GM06990 (cell line): ENCODE measurements at regions not wholly inside any gene's neighbourhood (a gene's known extent, or its start where the extent isn't known, plus 50 kb on each side); places are given as distances from the start of the nearest gene placed in this dataset.

Experiments
- DNase-seq: peaks from one replicate; pipeline ENCODE4 v3.0.0-alpha.2; 2011; ENCODE audit not compliant: insufficient read length; ENCODE audit errors: extremely low read depth
- H3K27me3 ChIP-seq: replicated peaks from 2 replicates; pipeline ENCODE4 v1.6.0; 2011; ENCODE audit warnings: low read length; ENCODE audit not compliant: control insufficient read depth, insufficient read depth
- H3K36me3 ChIP-seq: 2 replicates; pipeline ENCODE4 v1.5.1; 2011; ENCODE audit warnings: low read length; ENCODE audit not compliant: control insufficient read depth, insufficient read depth
- H3K4me3 ChIP-seq: replicated peaks from 2 replicates; pipeline ENCODE4 v1.5.1; 2011; ENCODE audit warnings: low read depth, mild to moderate bottlenecking, control low read depth, low read length
- TF ChIP-seq, protein P1 (sequence below): IDR thresholded peaks from 2 replicates; pipeline ENCODE4 v1.5.1; 2011; ENCODE audit warnings: low read length, control low read depth, mild to moderate bottlenecking, inconsistent platforms; ENCODE audit not compliant: insufficient read depth, poor library complexity, severe bottlenecking

DNA sequence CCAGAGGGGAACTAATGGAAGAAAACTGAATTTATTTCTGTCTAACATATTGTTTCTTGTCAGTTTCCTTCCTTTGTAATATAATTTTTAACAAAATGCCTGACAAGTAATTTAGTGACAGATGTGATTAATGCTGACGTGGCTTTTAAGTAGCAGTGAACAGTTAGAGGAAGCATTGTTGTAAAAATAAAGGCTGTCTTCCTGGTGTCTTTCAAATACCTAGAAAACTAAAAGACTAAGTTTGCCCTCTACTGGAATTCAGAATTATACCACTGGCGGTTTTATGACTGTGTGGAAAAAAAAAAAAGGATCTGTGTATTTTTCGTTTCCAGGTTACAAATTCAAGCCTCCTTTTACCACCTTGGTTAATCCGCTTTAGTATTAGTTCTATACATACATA lies 217.1 kb upstream of the DPP6 start:
- no peak for DNase-seq

DNA sequence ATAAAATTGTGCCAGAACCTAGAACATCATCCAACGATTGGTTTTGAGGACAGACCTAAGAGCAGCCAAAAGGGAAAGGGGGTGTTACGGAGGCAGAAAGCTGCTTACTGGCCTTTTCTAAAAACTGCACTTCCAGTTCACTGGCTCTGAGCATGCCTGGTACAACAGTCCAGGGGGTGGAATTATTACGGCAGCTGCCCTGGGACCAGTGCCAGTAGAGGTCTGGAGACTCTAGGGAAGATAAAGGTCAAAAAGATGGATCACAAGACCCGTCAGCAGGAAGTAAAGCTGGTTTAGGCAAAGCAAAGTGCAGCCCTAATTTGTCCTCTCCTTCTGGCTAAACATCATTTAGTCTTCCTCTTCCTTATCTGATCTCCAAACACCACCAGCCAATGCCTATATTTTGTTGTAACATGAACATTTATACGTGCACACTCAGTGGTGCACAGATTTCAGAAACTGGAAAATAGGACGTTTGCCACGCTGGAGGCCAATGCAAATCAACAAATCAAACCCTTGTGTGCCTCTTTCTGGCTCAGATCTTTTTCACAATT lies 216.4 kb upstream of the DPP6 start:
- no peaks in the 10 kb centered on the region for H3K27me3 ChIP-seq
- TF ChIP-seq, protein P1, sequence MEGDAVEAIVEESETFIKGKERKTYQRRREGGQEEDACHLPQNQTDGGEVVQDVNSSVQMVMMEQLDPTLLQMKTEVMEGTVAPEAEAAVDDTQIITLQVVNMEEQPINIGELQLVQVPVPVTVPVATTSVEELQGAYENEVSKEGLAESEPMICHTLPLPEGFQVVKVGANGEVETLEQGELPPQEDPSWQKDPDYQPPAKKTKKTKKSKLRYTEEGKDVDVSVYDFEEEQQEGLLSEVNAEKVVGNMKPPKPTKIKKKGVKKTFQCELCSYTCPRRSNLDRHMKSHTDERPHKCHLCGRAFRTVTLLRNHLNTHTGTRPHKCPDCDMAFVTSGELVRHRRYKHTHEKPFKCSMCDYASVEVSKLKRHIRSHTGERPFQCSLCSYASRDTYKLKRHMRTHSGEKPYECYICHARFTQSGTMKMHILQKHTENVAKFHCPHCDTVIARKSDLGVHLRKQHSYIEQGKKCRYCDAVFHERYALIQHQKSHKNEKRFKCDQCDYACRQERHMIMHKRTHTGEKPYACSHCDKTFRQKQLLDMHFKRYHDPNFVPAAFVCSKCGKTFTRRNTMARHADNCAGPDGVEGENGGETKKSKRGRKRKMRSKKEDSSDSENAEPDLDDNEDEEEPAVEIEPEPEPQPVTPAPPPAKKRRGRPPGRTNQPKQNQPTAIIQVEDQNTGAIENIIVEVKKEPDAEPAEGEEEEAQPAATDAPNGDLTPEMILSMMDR, result no peak
- no peak for DNase-seq

More for the DNA sequence above, 217.1 kb upstream of the DPP6 start:
- Histone ChIP-seq H3K4me3 (no peak overlapping the region), H3K27me3 (no peaks in the 10 kb centered on the region), H3K36me3 (no peaks in the 10 kb centered on the region)
- TF ChIP-seq, protein P1, result no peak

DNA sequence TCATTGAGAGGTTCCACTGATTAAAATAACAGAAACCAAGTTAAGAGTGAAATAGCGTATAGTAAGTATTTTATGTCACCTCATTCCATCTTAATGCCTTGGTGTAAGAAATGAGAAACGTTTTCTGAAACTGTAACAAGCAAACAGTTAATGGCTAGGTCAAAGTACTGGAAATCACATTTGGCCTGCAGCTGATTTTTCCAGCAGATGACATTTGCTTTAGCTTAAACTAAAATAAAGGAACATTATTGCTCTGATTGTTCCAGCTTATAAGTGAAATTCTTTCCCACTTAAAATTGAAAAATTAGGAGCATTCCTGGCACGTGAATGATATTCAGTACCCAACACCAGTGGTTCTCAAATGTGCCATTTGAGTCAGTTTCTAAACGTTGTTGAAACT lies 213.6 kb upstream of the DPP6 start:
- Histone ChIP-seq H3K36me3 (no peaks in the 10 kb centered on the region), H3K27me3 (no peaks in the 10 kb centered on the region), H3K4me3 (no peak overlapping the region)
- TF ChIP-seq, protein P1, result no peak
- DNase-seq, result no peak

More for the DNA sequence above, 216.4 kb upstream of the DPP6 start:
- Histone ChIP-seq H3K4me3 (no peak overlapping the region), H3K36me3 (no peaks in the 10 kb centered on the region)

DNA sequence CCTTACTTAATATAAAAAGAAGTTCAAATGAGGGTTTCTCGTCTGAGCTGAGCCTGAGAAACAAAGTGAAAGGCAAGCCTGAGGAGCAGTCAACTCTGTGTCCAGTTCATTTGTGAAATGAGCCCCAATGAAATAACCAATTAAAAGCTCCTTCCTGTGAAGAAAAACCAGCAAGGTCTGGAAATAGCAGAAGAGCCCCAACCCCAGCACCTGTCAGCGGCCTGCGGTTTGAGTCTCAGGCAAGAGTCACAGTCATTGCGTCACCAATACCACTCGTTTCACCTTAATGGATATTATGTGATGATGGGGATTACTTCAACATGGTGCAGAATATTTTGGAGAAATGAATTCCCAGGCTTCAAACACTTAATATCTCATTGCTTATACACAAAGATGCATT lies 211.3 kb upstream of the DPP6 start:
- DNase-seq, result no peak

DNA sequence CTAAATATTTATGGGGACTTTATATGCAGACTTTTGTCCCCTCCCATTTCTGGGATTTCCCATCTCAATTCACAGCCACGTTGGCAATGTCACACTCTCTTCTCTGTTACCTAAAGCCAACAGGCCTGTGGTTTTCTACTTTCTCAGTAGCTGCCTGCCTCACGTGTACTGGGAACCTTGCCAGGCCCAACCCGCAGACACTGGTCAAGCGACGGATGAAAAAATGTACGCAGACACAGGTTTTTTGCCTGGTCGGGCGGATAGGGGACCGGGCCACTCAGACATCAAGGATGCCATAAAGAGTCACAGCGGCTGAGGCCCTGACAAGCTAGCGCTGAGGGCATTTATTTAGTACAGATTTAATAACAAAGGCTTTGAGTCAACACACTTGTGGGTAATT lies 204.4 kb upstream of the DPP6 start:
- no peak for DNase-seq
- Histone ChIP-seq H3K27me3 (no peaks in the 10 kb centered on the region), H3K36me3 (no peaks in the 10 kb centered on the region), H3K4me3 (no peak overlapping the region)
- TF ChIP-seq, protein P1, result no peak

More for the DNA sequence above, 211.3 kb upstream of the DPP6 start:
- no peaks in the 10 kb centered on the region for H3K36me3 ChIP-seq
- H3K27me3 ChIP-seq, result no peaks in the 10 kb centered on the region
- H3K4me3 ChIP-seq, result no peak overlapping the region
- TF ChIP-seq, protein P1, result no peak

DNA sequence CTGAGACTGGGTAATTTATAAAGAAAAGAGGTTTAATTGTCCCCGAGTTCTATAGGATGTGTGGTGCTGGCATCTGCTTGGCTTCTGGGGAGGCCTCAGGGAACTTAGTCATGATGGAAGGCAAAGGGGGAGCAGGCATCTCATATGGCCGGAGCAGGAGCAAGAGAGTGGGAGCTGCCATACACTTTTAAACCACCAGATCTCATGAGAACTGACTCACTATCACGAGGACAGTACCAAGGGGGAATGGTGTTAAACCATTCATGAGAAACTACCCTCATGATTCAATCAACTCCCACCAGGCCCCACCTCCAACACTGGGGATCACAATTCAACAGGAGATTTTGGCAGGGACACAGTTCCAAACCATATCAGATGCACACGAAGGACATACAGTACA lies 199.9 kb upstream of the DPP6 start:
- DNase-seq, result no peak
- TF ChIP-seq, protein P1, result no peak
- Histone ChIP-seq H3K4me3 (no peak overlapping the region), H3K27me3 (no peaks in the 10 kb centered on the region), H3K36me3 (no peaks in the 10 kb centered on the region)
